CD14-positive monocyte (primary cell): ENCODE measurements at regions not wholly inside any gene's neighbourhood (a gene's known extent, or its start where the extent isn't known, plus 50 kb on each side); places are given as distances from the start of the nearest gene placed in this dataset.

ENCODE experiments used
- DNase-seq, 3 donors: peaks; one replicate each; pipeline ENCODE4 v3.0.0-alpha.2; 2011 to 2022
- H2AFZ ChIP-seq: 2 replicates; pipeline ENCODE4 v1.6.0; 2012; ENCODE audit warnings: mild to moderate bottlenecking, low read depth, low read length, inconsistent platforms; ENCODE audit not compliant: insufficient read depth, poor library complexity, severe bottlenecking
- H3K27ac ChIP-seq, 2 donors: 1 replicate in 1 of 2; 2 replicates in 1 of 2; pipeline ENCODE4 v1.5.1; 2012 to 2013; ENCODE audit warnings: low read length in 2 of 2, control low read depth in 1 of 2, inconsistent platforms in 1 of 2, low read depth in 1 of 2, mild to moderate bottlenecking in 1 of 2
- H3K27me3 ChIP-seq, 2 donors: one replicate each; pipeline versions ENCODE4 v1.6.0 to v1.6.1; 2011 to 2013; ENCODE audit warnings: low read length in 2 of 2; ENCODE audit not compliant: control insufficient read depth in 2 of 2, insufficient read depth in 2 of 2
- H3K36me3 ChIP-seq, 2 donors: replicated peaks in 1 of 2; 1 replicate in 1 of 2; 2 replicates in 1 of 2; pipeline versions ENCODE4 v1.5.1 to v1.6.1; 2012 to 2013; ENCODE audit warnings: low read length in 2 of 2, control low read depth in 1 of 2, inconsistent platforms in 1 of 2, mild to moderate bottlenecking in 1 of 2; ENCODE audit not compliant: insufficient read depth in 2 of 2, control insufficient read depth in 1 of 2
- H3K4me1 ChIP-seq, 2 donors: 1 replicate in 1 of 2; 2 replicates in 1 of 2; pipeline versions ENCODE4 v1.5.1 to v1.6.1; 2012 to 2013; ENCODE audit warnings: low read length in 2 of 2, control low read depth in 1 of 2, inconsistent platforms in 1 of 2, mild to moderate bottlenecking in 1 of 2, moderate library complexity in 1 of 2; ENCODE audit not compliant: insufficient read depth in 2 of 2, control insufficient read depth in 1 of 2
- H3K4me2 ChIP-seq: replicated peaks from 2 replicates; pipeline ENCODE3; 2012; ENCODE audit warnings: low read length, moderate library complexity, mild to moderate bottlenecking; ENCODE audit not compliant: poor library complexity, severe bottlenecking; ENCODE audit errors: extremely low read depth
- H3K4me3 ChIP-seq, 3 experiments: fragments of 200-600 bp in 1 of 3; sonication (generic) in 1 of 3; replicated peaks in 1 of 3; 1 replicate in 2 of 3; 2 replicates in 1 of 3; pipeline ENCODE4 v1.5.1; 2011 to 2013; ENCODE audit warnings: low read length in 3 of 3, mild to moderate bottlenecking in 3 of 3, control low read depth in 2 of 3, low read depth in 2 of 3, inconsistent platforms in 1 of 3, moderate library complexity in 1 of 3
- H3K79me2 ChIP-seq: 2 replicates; pipeline ENCODE4 v1.6.0; 2012; ENCODE audit warnings: mild to moderate bottlenecking, control low read depth, inconsistent platforms, low read length, moderate library complexity; ENCODE audit not compliant: insufficient read depth
- H3K9ac ChIP-seq: 2 replicates; pipeline ENCODE4 v1.6.0; 2017; ENCODE audit warnings: low read length, mild to moderate bottlenecking; ENCODE audit not compliant: insufficient read depth, poor library complexity, severe bottlenecking
- H3K9me3 ChIP-seq, 2 donors: replicated peaks in 1 of 2; 1 replicate in 1 of 2; 2 replicates in 1 of 2; pipeline versions ENCODE4 v1.5.1 to v1.6.1; 2012 to 2013; ENCODE audit warnings: low read length in 2 of 2, control low read depth in 1 of 2; ENCODE audit not compliant: control insufficient read depth in 1 of 2, insufficient read depth in 1 of 2
- H4K20me1 ChIP-seq: 2 replicates; pipeline ENCODE4 v1.6.0; 2012; ENCODE audit warnings: mild to moderate bottlenecking, low read length, control low read depth, moderate library complexity; ENCODE audit not compliant: insufficient read depth
- H3K27ac Mint-ChIP-seq, 7 donors: one replicate each; pipeline ENCODE4 v1.8.0; 2020; ENCODE audit warnings: mild to moderate bottlenecking in 7 of 7, mixed read lengths in 7 of 7, moderate library complexity in 6 of 7, inconsistent platforms in 2 of 7
- H3K27me3 Mint-ChIP-seq, 3 donors: one replicate each; pipeline ENCODE4 v1.8.0; 2021 to 2022; ENCODE audit warnings: low read depth in 3 of 3, mild to moderate bottlenecking in 3 of 3, mixed read lengths in 3 of 3, moderate library complexity in 3 of 3, inconsistent platforms in 1 of 3
- H3K36me3 Mint-ChIP-seq, 2 donors: one replicate each; pipeline ENCODE4 v1.8.0; 2020; ENCODE audit warnings: mixed read lengths in 2 of 2, inconsistent platforms in 1 of 2, mild to moderate bottlenecking in 1 of 2
- H3K4me1 Mint-ChIP-seq: one replicate; pipeline ENCODE4 v1.8.0; 2020; ENCODE audit warnings: mild to moderate bottlenecking, mixed read lengths
- H3K4me3 Mint-ChIP-seq, 2 donors: one replicate each; pipeline ENCODE4 v1.8.0; 2020; ENCODE audit warnings: mild to moderate bottlenecking in 2 of 2, mixed read lengths in 2 of 2, moderate library complexity in 1 of 2
- H3K9me3 Mint-ChIP-seq, 7 donors: one replicate each; pipeline ENCODE4 v1.8.0; 2020 to 2022; ENCODE audit warnings: mixed read lengths in 7 of 7, mild to moderate bottlenecking in 6 of 7, moderate library complexity in 6 of 7, inconsistent platforms in 2 of 7
- WGBS: methylation state at CpG from one replicate; pipeline ENCODE4 v1.1.5; 2013; ENCODE audit warnings: missing lambda C conversion rate; ENCODE audit not compliant: insufficient coverage; 5-methylcytosine and 5-hydroxymethylcytosine counted together
- intact Hi-C, 2 donors: fragments of 100-400 bp; cut with micrococcal nuclease; formaldehyde crosslinking; loops; one replicate each; pipeline versions ENCODE4 v1.15.0 to v1.15.1; 2023
- TF ChIP-seq, protein P1 (sequence below): fragments of 200-600 bp; IDR thresholded peaks from one replicate; pipeline ENCODE4 v1.8.0; 2022; ENCODE audit warnings: antibody characterized with exemption, mild to moderate bottlenecking

DNA sequence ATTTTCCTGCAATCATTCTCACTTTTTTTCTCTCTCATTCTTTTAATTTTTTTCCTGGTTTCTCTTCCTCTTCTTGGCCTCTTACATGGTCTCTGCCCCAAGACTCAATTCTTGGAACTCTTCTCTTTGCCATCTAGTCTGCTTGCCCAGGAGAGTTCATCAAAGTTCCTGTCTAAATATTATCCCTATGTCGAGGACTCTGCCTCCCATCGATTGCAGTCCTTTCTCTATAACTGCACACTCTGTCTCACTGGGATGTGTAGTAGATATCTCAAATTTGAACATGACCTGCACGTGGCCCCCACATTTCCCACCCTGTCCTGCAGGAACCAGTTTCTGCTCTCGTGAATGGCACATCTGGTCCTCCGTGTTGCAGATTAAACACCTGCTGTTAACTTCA is 204.7 kb upstream of the TMTC4 start:
- TF ChIP-seq, protein P1, sequence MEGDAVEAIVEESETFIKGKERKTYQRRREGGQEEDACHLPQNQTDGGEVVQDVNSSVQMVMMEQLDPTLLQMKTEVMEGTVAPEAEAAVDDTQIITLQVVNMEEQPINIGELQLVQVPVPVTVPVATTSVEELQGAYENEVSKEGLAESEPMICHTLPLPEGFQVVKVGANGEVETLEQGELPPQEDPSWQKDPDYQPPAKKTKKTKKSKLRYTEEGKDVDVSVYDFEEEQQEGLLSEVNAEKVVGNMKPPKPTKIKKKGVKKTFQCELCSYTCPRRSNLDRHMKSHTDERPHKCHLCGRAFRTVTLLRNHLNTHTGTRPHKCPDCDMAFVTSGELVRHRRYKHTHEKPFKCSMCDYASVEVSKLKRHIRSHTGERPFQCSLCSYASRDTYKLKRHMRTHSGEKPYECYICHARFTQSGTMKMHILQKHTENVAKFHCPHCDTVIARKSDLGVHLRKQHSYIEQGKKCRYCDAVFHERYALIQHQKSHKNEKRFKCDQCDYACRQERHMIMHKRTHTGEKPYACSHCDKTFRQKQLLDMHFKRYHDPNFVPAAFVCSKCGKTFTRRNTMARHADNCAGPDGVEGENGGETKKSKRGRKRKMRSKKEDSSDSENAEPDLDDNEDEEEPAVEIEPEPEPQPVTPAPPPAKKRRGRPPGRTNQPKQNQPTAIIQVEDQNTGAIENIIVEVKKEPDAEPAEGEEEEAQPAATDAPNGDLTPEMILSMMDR, result no peak

DNA sequence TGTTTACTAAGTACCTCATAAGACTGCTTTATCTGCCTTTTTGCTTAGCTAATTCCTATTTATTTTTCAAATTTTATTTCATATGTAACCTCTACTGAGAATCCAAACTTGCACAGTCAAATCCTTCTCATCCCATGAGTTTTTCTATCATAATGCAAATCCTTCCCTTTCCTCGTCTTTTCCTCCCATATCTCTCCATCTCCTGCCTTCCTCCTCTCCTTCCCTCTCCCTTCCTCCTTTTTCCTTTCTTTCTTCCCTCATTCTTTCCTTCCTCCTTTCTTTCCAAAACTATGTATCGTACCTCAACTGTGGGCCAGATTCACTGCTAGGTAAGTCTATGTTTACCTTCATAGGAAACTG is 201.4 kb upstream of the TMTC4 start:
- TF ChIP-seq, protein P1, result no peak
- Histone ChIP-seq H3K4me3 (no peak overlapping the region), H3K9me3 (peaks cover 5 to 12% of the 10 kb centered on the region in 2 donors), H3K27me3 (no peaks in the 10 kb centered on the region), H3K4me2 (no peak overlapping the region), H3K27ac (no peak overlapping the region), H3K4me1 (no peaks in the 10 kb centered on the region), H2AFZ (no peak overlapping the region), H4K20me1 (no peaks in the 10 kb centered on the region), H3K9ac (no peak overlapping the region), H3K36me3 (no peaks in the 10 kb centered on the region), H3K79me2 (no peaks in the 10 kb centered on the region)
- WGBS, result 53% methylated on average over 1 of the region's 2 CpGs
- no peak for DNase-seq
- peaks cover 3 to 13% (median 9%) of the 10 kb centered on the region in 7 donors for H3K9me3 Mint-ChIP-seq
- no peak overlapping the region for H3K4me3 Mint-ChIP-seq
- H3K27ac Mint-ChIP-seq, result no peak overlapping the region
- intact Hi-C loops, result no loop called here
- peaks cover 0 to 2% (median 1%) of the 10 kb centered on the region in 3 donors for H3K27me3 Mint-ChIP-seq
- H3K36me3 Mint-ChIP-seq, result no peaks in the 10 kb centered on the region
- no peaks in the 10 kb centered on the region for H3K4me1 Mint-ChIP-seq

More for the DNA sequence above, 204.7 kb upstream of the TMTC4 start:
- H3K9ac ChIP-seq, result no peak overlapping the region
- peaks cover 0 to 1% (median 0%) of the 10 kb centered on the region in 3 donors for H3K27me3 Mint-ChIP-seq
- no peaks in the 10 kb centered on the region for H4K20me1 ChIP-seq
- DNase-seq, result no peak
- peaks cover 0 to 8% of the 10 kb centered on the region in 2 donors for H3K9me3 ChIP-seq
- no peak overlapping the region for H3K4me3 ChIP-seq
- no peak overlapping the region for H3K4me3 Mint-ChIP-seq
- H3K4me2 ChIP-seq, result no peak overlapping the region
- 78% methylated on average over 3 of the region's 5 CpGs for WGBS
- intact Hi-C loops, result no loop called here
- no peaks in the 10 kb centered on the region for H3K36me3 Mint-ChIP-seq
- no peak overlapping the region for H2AFZ ChIP-seq
- no peaks in the 10 kb centered on the region for H3K79me2 ChIP-seq
- no peaks in the 10 kb centered on the region for H3K4me1 Mint-ChIP-seq
- H3K9me3 Mint-ChIP-seq, result peaks cover 2 to 14% (median 3%) of the 10 kb centered on the region in 7 donors
- no peaks in the 10 kb centered on the region for H3K36me3 ChIP-seq
- H3K27me3 ChIP-seq, result no peaks in the 10 kb centered on the region
- H3K4me1 ChIP-seq, result no peaks in the 10 kb centered on the region
- H3K27ac ChIP-seq, result no peak overlapping the region
- no peak overlapping the region for H3K27ac Mint-ChIP-seq
